IPS-NIHi7 (cell line): ENCODE measurements at regions not wholly inside any gene's neighbourhood (a gene's known extent, or its start where the extent isn't known, plus 50 kb on each side); places are given as distances from the start of the nearest gene placed in this dataset.
"Not testable (repeated sequence)": the region's sequence is repeated elsewhere in the genome, so short reads cannot be mapped to it uniquely, and the experiment has no call there.

Experiments
- DNase-seq: peaks from one replicate; pipeline ENCODE4 v3.0.0; 2012; ENCODE audit warnings: mixed read lengths; ENCODE audit errors: extremely low spot score

DNA sequence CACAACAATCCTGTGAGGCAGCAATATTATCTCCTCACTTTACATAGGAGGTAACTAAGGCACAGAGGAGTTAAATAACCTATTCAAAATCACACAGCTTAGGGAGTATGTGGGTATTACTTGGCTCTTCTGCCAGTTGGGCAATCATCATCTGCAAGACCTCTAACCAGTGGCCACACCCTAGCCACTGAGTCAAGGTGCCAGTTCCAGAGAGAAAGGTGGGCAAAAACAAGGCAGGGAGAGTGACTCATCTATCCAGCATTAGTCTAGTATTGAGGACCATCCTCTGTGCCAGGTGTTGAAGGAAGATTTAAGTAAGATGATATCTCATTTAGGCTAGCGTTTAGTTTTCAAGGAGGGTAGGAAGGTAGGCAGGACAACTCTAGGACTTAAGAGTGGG lies 113.9 kb upstream of the EOLA2 start:
- no peak for DNase-seq

DNA sequence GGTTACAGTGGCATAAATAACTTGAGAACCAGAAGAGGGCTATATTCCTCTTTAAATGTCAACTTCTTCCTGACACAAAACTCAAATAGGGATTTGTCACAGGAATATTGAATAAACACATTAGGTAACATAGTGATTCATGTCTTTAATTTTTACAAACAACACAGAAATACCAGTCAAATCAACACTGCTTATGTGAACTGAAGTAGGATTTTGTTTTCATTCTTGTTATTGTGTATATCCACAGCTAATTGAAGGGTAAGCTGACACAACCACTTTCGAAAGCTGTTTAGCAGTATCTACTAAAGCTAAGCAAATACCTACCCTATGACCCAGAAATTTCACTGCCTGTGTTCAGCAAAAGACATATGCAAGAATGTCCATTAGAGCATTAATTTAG lies 120.4 kb upstream of the EOLA2 start:
- DNase-seq = no peak

DNA sequence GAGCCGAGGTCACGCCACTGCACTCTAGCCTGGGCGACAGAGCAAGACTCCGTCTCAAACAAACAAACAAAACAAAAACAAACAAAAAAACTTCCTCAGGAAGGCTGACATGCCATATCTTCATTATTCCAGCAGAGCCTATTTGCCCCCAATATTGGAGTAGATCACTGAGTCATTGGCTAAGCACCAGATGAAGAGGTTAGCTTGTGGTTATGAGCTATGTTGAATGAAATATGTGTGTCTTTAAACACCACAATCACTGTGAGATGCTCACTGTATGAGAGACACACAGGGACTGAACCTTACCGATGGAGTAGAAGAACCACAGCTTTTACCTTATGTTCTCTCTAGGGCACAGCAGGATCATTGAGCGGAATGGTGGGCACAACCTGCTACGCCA lies 122.1 kb upstream of the EOLA2 start:
- DNase-seq = no peak

DNA sequence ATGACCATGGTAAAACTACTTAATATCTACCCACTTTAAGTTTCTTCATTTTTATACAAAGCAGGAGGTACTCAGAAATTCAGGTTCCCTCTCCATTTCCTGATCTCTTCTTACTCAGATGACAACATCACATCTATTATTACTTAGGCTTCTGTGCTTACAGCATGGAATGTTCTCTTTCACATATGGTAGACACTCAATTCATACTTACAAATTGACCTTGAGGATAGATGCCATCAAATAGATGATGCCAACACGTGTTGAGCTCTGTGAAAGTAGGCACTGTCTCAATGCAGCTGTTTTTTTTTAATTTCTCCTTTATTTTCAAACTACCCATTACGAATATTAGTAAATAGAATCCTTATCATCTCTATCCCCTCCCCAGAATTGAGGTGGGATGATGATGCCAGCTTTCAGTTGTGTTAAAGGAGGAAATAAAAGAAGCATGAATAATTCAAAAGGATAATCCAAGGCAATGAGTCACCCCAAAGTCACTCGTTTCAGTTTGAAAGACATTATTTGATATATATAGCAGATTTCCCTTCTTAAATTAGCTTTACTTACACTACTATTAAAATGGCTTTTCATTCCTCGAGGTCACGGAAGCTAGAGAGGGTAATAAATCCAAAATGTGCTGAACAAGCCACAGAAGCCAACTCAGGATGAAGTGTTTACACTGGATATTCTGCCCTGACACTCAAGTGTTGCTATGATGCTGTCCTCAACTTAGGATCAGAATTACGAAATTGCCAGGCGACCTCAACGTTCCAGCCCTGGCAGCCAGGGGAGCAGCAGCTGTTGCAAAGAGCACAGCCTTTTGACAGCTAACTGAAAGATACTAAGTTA lies 124.2 kb upstream of the EOLA2 start:
- no peak for DNase-seq

- DNase-seq = no peak
These were observed 124.8 kb upstream of the EOLA2 start for GRCh38 chrX:150063138-150063518.

GRCh38 chrX:150063674-150064073 lies 125.4 kb upstream of the EOLA2 start:
- no peak for DNase-seq

- DNase-seq = no peak
These were observed 135.9 kb upstream of the EOLA2 start for GRCh38 chrX:150074175-150074574.

DNA sequence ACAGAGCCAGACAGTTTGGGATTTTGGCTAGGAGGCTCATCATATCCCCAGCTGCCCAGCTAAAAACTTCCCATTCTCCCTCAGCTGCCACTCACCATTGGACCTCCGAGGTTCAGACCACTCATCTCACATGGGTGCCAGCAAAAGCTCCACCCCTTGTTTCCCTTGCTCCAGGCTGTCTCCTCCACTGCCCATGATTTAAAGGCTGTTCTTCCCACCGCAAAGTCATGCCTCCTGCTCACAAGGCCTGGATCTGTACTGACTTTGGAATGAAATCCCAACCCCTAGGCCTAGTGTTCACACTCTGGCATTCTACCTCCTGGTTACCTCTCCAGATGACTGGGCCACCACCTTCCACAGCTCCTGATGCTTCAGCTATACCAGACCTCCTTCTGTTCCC lies 142.2 kb upstream of the EOLA2 start:
- DNase-seq = no peak

GRCh38 chrX:150081076-150081475 lies 142.8 kb upstream of the EOLA2 start:
- no peak for DNase-seq

DNA sequence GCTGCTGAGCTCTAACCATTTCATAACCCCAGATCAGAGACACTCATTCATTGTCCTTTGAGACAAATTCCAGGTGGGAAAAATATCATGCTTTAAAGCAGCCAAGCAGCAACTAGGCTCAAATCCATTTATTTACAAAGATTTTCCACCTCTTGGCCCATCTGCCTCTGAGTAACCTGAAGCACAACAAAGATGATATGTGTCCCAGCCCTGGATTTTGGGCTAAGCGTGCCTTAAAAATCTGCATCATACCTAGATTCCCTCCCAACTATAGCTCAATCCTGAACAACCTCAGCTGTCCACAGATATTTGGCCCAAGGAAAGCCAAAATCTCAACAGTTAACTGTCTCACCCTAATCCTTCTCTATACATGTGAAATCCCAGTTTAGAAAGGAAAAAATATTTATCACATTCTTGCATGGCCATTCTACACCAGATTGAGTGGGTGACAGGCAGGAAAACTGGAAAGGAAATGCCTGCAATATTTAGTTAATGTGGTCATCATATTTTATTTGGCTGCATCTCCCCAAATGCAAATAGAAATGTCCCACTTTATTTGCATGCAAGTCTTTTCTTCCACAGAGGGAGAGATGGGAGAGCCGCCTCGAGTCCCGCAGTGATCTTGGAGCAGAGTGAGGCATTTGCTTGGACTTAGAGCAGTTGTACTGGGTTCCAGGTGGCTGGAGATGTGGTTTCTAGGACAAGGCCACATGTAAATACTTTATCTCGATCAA lies 146.4 kb upstream of the EOLA2 start:
- no peak for DNase-seq

DNA sequence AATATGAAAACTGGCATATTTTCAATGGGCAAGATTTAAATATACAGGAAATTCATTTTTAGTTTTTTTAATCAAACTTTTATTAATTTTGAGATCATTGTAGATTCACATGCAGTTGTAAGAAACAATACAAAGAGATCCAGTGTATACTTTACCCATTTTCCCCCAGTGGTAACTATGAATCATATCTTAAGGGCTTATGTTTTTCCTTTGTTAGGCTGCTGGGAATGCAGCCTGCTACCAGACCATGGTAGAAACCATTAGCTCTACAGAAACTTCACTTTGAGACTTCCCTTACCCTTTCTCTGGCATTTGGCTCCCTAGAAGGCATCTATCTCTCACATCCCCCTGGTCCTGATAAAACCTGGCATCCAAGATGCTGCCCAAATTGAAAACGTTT lies 147.6 kb upstream of the EOLA2 start:
- DNase-seq = no peak

- no peak for DNase-seq
These were observed 148.1 kb upstream of the EOLA2 start for GRCh38 chrX:150086371-150086770.

GRCh38 chrX:150087612-150088011 lies 149.3 kb upstream of the EOLA2 start:
- no peak for DNase-seq

GRCh38 chrX:150088042-150088441 lies 149.8 kb upstream of the EOLA2 start:
- DNase-seq = no peak

DNA sequence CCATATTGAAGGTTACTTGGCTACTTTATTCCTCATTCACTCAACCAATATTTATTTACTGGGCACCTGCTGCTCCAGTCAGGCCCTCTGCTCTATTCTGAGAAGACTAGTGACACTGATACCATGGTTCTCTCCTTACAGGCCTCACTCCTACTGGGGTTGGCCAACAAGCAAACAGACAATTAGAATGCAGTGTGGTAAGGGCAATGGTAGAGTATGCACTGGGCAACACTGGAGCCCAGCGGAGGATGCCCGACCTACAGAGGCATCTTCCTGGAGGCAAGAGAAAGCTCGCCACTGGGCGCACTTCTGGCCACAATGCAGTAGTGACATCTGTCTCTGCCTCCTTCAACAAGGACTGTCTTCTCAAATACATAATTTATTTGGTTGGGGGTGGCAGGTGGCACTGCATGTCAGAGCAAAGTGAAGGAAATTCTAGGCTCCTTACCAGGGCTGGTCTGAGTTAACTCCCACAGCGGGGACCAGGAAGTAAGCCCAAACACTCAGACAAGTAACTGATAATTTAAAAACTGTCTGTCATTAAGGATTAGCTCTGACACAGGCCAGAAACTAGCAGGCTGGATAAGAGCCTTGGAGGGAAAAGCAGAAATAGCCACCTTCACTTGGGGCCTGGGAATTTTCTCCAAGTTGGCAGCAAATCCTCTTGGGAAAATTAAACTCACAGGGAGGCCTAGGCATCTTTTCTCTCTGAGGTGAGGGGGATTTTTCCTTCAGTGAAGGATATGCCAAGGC lies 150.7 kb upstream of the EOLA2 start:
- DNase-seq = no peak

- DNase-seq = not testable (repeated sequence)
These were observed 153.0 kb upstream of the EOLA2 start for GRCh38 chrX:150091300-150091699.

GRCh38 chrX:150092549-150092948 lies 154.3 kb upstream of the EOLA2 start:
- DNase-seq = no peak

DNA sequence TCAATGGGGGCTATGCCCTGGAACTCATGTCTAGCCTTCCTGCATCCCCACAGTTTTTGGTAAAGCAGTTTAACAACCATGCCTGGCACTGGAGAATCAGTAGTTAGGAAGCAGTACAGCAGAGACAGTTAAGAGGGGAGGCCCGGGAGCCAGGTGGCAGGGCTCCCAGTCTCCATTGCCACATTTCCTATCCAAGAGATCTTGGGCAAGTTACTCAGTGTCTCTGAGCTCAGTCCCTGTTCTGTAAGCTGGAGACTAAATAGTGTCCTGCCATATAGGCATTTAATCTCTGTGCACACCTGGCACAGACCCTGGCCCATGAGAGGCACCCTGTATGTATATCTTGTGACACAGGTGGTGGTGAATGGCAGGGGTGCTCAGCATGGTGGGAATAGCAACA lies 156.1 kb upstream of the EOLA2 start:
- DNase-seq = no peak

GRCh38 chrX:150094996-150095395 lies 156.7 kb upstream of the EOLA2 start:
- DNase-seq = no peak

GRCh38 chrX:150099316-150099715 lies 161.0 kb upstream of the EOLA2 start:
- DNase-seq = no peak

- no peak for DNase-seq
These were observed 162.0 kb upstream of the EOLA2 start for GRCh38 chrX:150100261-150100660.

DNA sequence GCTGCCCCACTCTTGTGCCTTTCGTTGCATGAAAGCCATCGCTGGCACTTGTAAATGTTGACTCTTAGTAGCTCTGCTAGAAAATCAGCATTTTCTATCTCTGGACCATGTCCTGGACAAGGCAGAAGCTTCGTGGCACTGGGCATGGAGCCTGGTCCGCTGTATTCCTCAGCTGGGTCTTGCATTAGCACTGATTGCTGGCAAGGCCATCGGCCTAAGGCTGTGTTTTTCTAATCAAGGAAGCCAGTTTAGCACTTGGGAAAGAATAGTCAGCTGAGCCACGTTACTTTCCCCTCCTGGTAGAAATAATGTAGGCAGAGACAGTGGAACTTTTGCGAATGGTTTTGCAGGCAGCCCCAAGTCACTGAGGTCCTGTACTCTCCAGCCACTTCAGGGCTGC lies 180.2 kb upstream of the EOLA2 start:
- DNase-seq = no peak

GRCh38 chrX:150119323-150119722 lies 181.0 kb upstream of the EOLA2 start:
- no peak for DNase-seq
